Common myeloid progenitor, CD34-positive (primary cell): ENCODE measurements at regions not wholly inside any gene's neighbourhood (a gene's known extent, or its start where the extent isn't known, plus 50 kb on each side); places are given as distances from the start of the nearest gene placed in this dataset.
A peak's percentile ranks its signal among the peaks of the same experiment; 100 is the strongest.
"Not testable (repeated sequence)": the region's sequence is repeated elsewhere in the genome, so short reads cannot be mapped to it uniquely, and the experiment has no call there.

Experiments
- CTCF ChIA-PET: fragments of 350-600 bp; sonication (Branson Sonifier 250); formaldehyde crosslinking; loops from one replicate; lab custom pipeline; 2021; ENCODE audit warnings: antibody characterized with exemption; lab: Charles Lee
- POLR2A ChIA-PET: fragments of 350-600 bp; sonication (Branson Sonifier 250); formaldehyde crosslinking; loops from one replicate; lab custom pipeline; 2021; ENCODE audit warnings: antibody characterized with exemption; lab: Charles Lee
- DNase-seq, 3 donors: peaks; one replicate each; pipeline versions ENCODE4 v3.0.0 to v3.0.0-alpha.2; 2013
- H3K27ac ChIP-seq, 2 experiments: 1 replicate in 1 of 2; 2 replicates in 1 of 2; pipeline ENCODE4 v1.7.0; 2013; ENCODE audit warnings: inconsistent platforms in 2 of 2, low read length in 2 of 2, mild to moderate bottlenecking in 2 of 2, low read depth in 1 of 2, moderate library complexity in 1 of 2; ENCODE audit not compliant: severe bottlenecking in 2 of 2, insufficient read depth in 1 of 2, poor library complexity in 1 of 2
- H3K27me3 ChIP-seq, 5 experiments: replicated peaks in 2 of 5; 1 replicate in 3 of 5; 2 replicates in 2 of 5; pipeline versions ENCODE4 v1.6.1 to v1.7.0; 2013; ENCODE audit warnings: low read length in 4 of 5, mild to moderate bottlenecking in 2 of 5, moderate library complexity in 2 of 5, inconsistent platforms in 1 of 5; ENCODE audit not compliant: insufficient read depth in 5 of 5, control insufficient read depth in 4 of 5
- H3K36me3 ChIP-seq, 4 experiments: 1 replicate in 2 of 4; 2 replicates in 2 of 4; pipeline versions ENCODE4 v1.6.1 to v1.7.0; 2013; ENCODE audit warnings: low read length in 3 of 4, control low read depth in 1 of 4, mild to moderate bottlenecking in 1 of 4; ENCODE audit not compliant: control insufficient read depth in 4 of 4, insufficient read depth in 4 of 4
- H3K4me1 ChIP-seq, 4 experiments: 1 replicate in 3 of 4; 2 replicates in 1 of 4; pipeline versions ENCODE4 v1.6.1 to v1.7.1; 2013; ENCODE audit warnings: low read length in 3 of 4, mild to moderate bottlenecking in 3 of 4, control low read depth in 1 of 4, inconsistent platforms in 1 of 4, moderate library complexity in 1 of 4; ENCODE audit not compliant: control insufficient read depth in 4 of 4, insufficient read depth in 4 of 4; ENCODE audit errors: control extremely low read depth in 1 of 4
- H3K4me3 ChIP-seq, 7 experiments: 1 replicate in 4 of 7; 2 replicates in 3 of 7; pipeline versions ENCODE4 v1.5.1 to v1.7.0; 2013; ENCODE audit warnings: mild to moderate bottlenecking in 7 of 7, low read length in 6 of 7, moderate library complexity in 6 of 7, inconsistent platforms in 2 of 7, low read depth in 2 of 7, control low read depth in 1 of 7; ENCODE audit not compliant: insufficient read depth in 4 of 7, control insufficient read depth in 1 of 7; ENCODE audit errors: extremely low read depth in 1 of 7
- H3K9me3 ChIP-seq, 5 experiments: 1 replicate in 4 of 5; 2 replicates in 1 of 5; pipeline versions ENCODE4 v1.6.1 to v1.7.1; 2013; ENCODE audit warnings: low read length in 4 of 5, mild to moderate bottlenecking in 2 of 5, inconsistent platforms in 1 of 5, low read depth in 1 of 5, moderate library complexity in 1 of 5; ENCODE audit not compliant: control insufficient read depth in 4 of 5, insufficient read depth in 2 of 5; ENCODE audit errors: control extremely low read depth in 1 of 5
- WGBS: methylation state at CpG from one replicate; pipeline ENCODE4 v1.1.5; 2013; ENCODE audit not compliant: insufficient coverage; 5-methylcytosine and 5-hydroxymethylcytosine counted together

DNA sequence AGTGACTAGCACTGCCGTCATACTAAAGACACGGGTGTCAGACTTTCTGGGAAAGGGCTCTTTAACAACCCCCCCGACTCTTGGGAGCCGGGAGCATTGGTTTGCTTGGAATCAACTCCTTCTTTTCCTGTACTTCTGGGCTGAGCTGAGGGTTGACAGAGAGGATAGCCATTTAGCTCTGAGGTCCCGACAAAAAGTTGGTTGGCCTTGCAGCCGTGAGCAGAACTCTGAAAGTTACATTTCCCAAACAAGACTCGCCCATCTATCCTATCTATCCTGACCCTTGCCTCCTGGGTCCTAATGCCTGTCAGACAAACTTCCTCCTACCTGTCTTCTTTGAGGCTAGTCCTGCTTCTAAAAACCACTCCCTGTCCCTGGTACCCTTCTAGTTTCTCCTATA is 460.8 kb upstream of the TOM1L1 start:
- ChIA-PET CTCF (no interaction called here), POLR2A (no interaction called here)
- Histone ChIP-seq H3K36me3 (no peaks in the 10 kb centered on the region), H3K4me3 (no peak overlapping the region), H3K27me3 (no peaks in the 10 kb centered on the region), H3K4me1 (no peaks in the 10 kb centered on the region), H3K27ac (no peak overlapping the region), H3K9me3 (no peaks in the 10 kb centered on the region)
- no peak for DNase-seq
- 87% methylated on average over 7 of the region's 7 CpGs for WGBS

DNA sequence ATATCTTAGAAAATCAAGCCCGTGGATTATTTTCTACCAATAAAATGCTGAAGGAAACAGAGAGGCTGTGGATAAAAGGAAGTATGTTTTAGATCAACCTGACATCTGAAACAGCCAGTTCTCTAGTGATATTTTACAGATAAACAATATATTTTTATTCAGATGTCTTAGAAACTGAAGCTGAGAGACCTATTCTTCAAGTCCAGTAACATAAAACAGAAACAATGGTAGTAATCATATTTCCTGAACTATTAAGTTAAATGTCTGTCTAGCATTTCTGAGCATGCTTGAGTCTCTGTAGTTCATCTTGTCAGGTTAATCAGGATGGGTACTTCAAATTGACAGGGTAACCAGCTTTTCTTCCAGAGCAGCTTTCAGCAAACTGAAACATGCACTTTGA is 449.6 kb upstream of the TOM1L1 start:
- POLR2A ChIA-PET: no interaction called here
- Histone ChIP-seq H3K4me1 (no peaks in the 10 kb centered on the region), H3K36me3 (no peaks in the 10 kb centered on the region), H3K9me3 (peaks cover 0 to 16% (median 4%) of the 10 kb centered on the region in 5 experiments), H3K27me3 (no peaks in the 10 kb centered on the region), H3K4me3 (no peak overlapping the region), H3K27ac (no peak overlapping the region)
- CTCF ChIA-PET: no interaction called here
- WGBS: no CpG with 5 or more reads among the region's 1 CpG
- DNase-seq: no peak

DNA sequence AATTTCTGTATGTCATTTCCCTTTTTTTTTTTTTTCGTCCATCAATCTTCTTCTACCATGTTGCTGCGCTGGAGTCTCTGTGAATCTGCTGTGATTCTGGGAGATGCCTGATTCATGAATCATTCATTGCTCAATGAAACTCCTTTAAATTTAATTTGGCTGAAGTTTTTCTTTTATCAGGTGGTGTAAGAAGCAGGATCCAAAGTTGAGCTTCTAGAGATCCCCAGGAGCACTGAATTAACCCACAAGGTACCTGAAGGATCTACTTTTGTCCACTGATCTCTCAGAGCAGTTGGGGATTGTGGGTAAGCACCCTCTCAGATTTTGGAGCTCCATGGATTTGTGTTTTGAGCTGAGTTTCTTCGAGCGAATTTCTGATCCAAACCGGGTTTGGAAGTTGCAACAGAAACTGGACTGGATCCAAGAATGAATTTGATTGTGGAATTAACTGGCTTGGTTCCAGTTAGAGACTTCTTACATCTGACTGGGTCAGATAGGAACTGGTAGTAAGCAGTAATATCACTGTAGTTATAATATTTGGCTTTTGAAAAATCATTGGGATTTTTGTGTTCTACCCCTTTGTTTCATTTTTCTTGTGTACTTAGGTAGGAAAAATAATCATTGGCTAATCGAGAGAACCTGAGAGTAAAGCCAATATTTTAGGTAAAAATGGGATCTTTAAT is 447.8 kb upstream of the TOM1L1 start:
- CTCF ChIA-PET: no interaction called here

DNA sequence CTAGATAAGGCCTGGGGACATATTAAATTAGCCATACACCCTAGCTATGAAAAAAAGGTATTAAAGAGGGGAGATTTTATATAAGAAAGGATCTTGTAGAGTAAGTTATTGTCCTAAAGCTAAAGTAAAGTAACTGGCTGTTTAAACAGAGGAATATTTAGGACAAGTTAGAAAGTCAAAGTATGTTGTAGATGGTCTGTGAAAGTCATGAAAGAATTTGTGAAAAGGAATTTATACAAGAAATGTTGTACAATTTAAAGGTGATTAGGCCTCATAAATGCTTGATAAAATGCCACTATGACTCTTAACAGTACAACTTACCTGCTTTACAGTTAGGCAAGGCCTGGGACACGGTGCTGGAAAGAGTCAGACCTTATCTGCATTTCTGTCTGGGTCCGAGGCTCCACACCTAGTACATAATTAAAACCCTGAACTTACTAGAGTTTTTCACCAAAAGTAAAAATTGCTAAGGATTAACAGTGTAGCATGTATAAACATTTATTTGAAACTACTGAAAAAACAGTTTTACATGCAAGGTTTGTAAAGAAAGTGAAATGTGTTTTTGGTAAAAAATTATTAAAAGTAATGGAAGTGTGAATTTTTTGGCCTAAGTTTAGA is 445.3 kb upstream of the TOM1L1 start:
- ChIA-PET CTCF (no interaction called here), POLR2A (no interaction called here)
- H3K4me3 ChIP-seq: no peak overlapping the region
- DNase-seq: no peak
- H3K9me3 ChIP-seq: peaks cover 0 to 16% (median 6%) of the 10 kb centered on the region in 5 experiments
- H3K27me3 ChIP-seq: no peaks in the 10 kb centered on the region
- H3K36me3 ChIP-seq: no peaks in the 10 kb centered on the region
- H3K4me1 ChIP-seq: no peaks in the 10 kb centered on the region
- H3K27ac ChIP-seq: no peak overlapping the region
- WGBS: no CpG with 5 or more reads among the region's 2 CpGs

More for the DNA sequence above, 447.8 kb upstream of the TOM1L1 start:
- Histone ChIP-seq H3K4me1 (no peaks in the 10 kb centered on the region), H3K27ac (no peak overlapping the region), H3K9me3 (peaks cover 0 to 16% (median 6%) of the 10 kb centered on the region in 5 experiments), H3K36me3 (no peaks in the 10 kb centered on the region), H3K4me3 (no peak overlapping the region), H3K27me3 (no peaks in the 10 kb centered on the region)
- POLR2A ChIA-PET: no interaction called here
- peak in 1 of 3 donors; percentile 9 for DNase-seq
- WGBS: 90% methylated on average over 3 of the region's 6 CpGs

DNA sequence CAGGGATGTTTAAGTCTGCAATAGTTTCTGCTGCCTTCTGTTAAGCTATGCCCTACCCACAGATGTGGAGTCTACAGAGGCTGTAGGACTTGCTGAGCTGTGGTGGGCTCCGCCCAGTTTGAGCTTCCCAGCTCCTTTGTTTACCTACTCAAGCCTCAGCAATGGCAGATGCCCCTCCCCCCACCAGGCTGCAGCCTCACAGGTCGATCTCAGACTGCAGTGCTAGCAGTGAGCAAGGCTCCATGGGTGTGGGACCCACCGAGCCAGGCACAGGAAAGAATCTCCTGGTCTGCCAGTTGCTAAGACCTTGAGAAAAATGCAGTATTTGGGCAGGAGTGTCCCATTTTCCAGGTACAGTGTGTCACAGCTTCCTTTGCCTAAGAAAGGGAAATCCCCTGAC is 435.2 kb upstream of the TOM1L1 start:
- H3K9me3 ChIP-seq, H3K27me3 ChIP-seq, CTCF ChIA-PET, H3K36me3 ChIP-seq, H3K4me3 ChIP-seq, DNase-seq, POLR2A ChIA-PET, H3K4me1 ChIP-seq, H3K27ac ChIP-seq: not testable (repeated sequence)
- WGBS: 98% methylated on average over 3 of the region's 3 CpGs

DNA sequence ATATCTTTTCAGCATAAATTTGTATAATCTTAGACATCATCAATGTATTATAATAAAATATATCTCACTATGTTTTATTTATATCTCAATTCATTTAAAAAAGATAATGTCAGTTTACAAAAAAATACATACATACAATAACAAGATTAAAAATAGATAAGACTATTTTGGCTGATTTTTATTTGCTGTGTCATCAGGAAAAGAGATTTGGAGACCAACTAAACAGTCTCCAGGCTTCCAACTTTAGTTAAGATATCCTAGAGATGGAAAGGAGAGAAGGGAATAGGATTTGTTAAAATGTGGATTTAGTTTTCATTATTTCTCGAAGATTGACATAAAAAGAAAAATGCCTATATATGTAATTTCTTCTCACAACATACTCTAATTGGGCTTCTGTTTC is 433.8 kb upstream of the TOM1L1 start:
- no CpG with 5 or more reads among the region's 1 CpG for WGBS
- Histone ChIP-seq H3K27ac (no peak overlapping the region), H3K4me1 (no peaks in the 10 kb centered on the region), H3K36me3 (no peaks in the 10 kb centered on the region), H3K4me3 (no peak overlapping the region), H3K9me3 (peaks cover 0 to 3% (median 0%) of the 10 kb centered on the region in 5 experiments), H3K27me3 (no peaks in the 10 kb centered on the region)
- POLR2A ChIA-PET: no interaction called here
- CTCF ChIA-PET: no interaction called here
- DNase-seq: no peak

DNA sequence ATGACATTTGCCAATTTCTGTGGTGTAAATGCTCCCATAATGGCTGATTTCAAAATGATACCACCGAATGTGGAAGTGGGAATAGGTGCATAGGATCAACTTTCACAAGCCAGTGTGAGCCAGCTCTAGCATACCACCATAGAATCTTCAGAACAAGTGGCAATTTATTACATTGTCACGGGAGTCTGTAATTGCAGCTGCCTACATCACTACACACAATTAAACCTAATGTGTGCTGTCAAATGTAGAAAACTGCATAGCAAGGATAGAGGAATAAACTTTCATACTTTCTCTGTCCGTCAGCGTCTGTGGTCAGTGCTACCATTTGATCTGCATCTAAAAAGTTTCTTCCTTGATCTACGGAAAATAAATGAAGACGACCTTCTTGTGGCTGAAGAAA is 417.8 kb upstream of the TOM1L1 start:
- Histone ChIP-seq H3K27ac (no peak overlapping the region), H3K9me3 (no peaks in the 10 kb centered on the region), H3K4me3 (no peak overlapping the region), H3K27me3 (no peaks in the 10 kb centered on the region), H3K4me1 (no peaks in the 10 kb centered on the region), H3K36me3 (no peaks in the 10 kb centered on the region)
- DNase-seq: no peak
- ChIA-PET POLR2A (no interaction called here), CTCF (no interaction called here)
- WGBS: 97% methylated on average over 3 of the region's 6 CpGs
